ENCODE measurements at regions not wholly inside any gene's neighbourhood (a gene's known extent, or its start where the extent isn't known, plus 50 kb on each side); places are given as distances from the start of the nearest gene placed in this dataset.

DNA sequence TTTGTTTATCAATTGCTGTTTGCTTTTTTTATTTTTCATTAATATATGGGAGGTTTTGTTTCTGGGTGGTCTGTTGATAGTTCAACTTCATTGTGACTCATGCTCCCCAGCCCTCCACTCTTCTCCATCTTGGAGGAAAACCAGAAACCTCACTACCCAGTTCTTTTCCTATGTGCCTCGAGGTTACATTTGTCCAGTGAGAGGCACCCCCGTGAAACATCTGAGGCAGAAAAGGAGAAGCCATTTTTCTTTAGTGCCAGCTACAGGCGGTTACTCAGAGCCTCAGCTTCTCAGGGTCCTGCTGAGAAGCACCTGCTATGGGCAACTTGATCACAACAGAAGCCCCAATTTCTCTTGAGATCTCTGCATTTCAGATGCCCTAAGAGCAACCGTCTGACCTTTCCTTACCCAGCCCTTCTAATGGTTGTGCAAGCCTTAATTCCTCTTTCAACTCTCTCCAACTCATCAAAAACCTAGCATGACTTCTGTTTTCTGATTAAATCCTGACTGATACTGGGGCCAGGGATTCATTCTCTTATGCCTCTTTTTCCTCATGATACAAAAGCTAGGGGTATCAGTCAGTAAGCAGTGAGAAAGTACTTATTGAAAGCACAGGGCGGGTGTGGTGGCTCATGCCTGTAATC is 144.6 kb downstream of the ELOVL4 start (continued):
- TF ChIP-seq TEAD4 (IDR thresholded peaks at IDR 0.05; ENCODE audit: borderline replicate concordance, insufficient read depth): no peak
- TF ChIP-seq SIN3A (IDR thresholded peaks at IDR 0.05; ENCODE audit: borderline replicate concordance, low read depth, low read length): no peak
- TF ChIP-seq FOXJ3 (CRISPR knock-in tag; IDR thresholded peaks at IDR 0.05): no peak
- TF ChIP-seq TAF1 (IDR thresholded peaks at IDR 0.05; ENCODE audit: borderline replicate concordance, low read depth, low read length): no peak
- TF ChIP-seq, protein P1, sequence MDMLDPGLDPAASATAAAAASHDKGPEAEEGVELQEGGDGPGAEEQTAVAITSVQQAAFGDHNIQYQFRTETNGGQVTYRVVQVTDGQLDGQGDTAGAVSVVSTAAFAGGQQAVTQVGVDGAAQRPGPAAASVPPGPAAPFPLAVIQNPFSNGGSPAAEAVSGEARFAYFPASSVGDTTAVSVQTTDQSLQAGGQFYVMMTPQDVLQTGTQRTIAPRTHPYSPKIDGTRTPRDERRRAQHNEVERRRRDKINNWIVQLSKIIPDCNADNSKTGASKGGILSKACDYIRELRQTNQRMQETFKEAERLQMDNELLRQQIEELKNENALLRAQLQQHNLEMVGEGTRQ (IDR thresholded peaks at IDR 0.05; ENCODE audit: borderline replicate concordance, low read depth, low read length): no peak
- no peak for TF ChIP-seq PBX3 (IDR thresholded peaks at IDR 0.05)
- TF ChIP-seq SMC3 (IDR thresholded peaks at IDR 0.05; ENCODE audit: low read depth, low read length): no peak
- TF ChIP-seq NRF1 (IDR thresholded peaks at IDR 0.05; ENCODE audit: low read depth, low read length): no peak
- no peak for TF ChIP-seq MEF2A (IDR thresholded peaks at IDR 0.05; ENCODE audit: borderline replicate concordance, low read depth)
- TF ChIP-seq MXI1 (IDR thresholded peaks at IDR 0.05; ENCODE audit: low read depth, low read length): no peak
- TF ChIP-seq, protein P2, sequence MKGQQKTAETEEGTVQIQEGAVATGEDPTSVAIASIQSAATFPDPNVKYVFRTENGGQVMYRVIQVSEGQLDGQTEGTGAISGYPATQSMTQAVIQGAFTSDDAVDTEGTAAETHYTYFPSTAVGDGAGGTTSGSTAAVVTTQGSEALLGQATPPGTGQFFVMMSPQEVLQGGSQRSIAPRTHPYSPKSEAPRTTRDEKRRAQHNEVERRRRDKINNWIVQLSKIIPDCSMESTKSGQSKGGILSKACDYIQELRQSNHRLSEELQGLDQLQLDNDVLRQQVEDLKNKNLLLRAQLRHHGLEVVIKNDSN (IDR thresholded peaks at IDR 0.05; ENCODE audit: borderline replicate concordance, low read depth): no peak

GRCh38 chr6:79801362-79801761 is 146.0 kb downstream of the ELOVL4 start:
- no peak overlapping the region for H3K27ac ChIP-seq (ENCODE audit: low read depth in 2 of 2, low read length in 1 of 2)
- no peak for DNase-seq
- TF ChIP-seq FOXM1 (IDR thresholded peaks at IDR 0.05; ENCODE audit: low read depth) (no peak), NRF1 (IDR thresholded peaks at IDR 0.05; ENCODE audit: low read depth, low read length) (no peak), EZH2phosphoT487 (IDR thresholded peaks at IDR 0.05; ENCODE audit: borderline replicate concordance, low read depth) (no peak), IRF3 (IDR thresholded peaks at IDR 0.05; ENCODE audit: low read depth, low read length) (no peak), PBX3 (IDR thresholded peaks at IDR 0.05) (no peak), RFX5 (IDR thresholded peaks at IDR 0.05; ENCODE audit: low read length) (no peak)

More at GRCh38 chr6:79801362-79801761, 146.0 kb downstream of the ELOVL4 start:
- Histone ChIP-seq H3K4me1 (ENCODE audit: control insufficient read depth in 1 of 2, insufficient read depth in 2 of 2, low read depth in 1 of 2, low read length in 1 of 2) (peaks cover 0 to 20% of the 10 kb centered on the region in 2 experiments; a peak in 2 of 4 replicates), H3K79me2 (ENCODE audit: insufficient read depth) (no peaks in the 10 kb centered on the region), H3K4me3 (ENCODE audit: low read depth in 2 of 2, low read length in 1 of 2) (no peak overlapping the region), H3K4me2 (no peak overlapping the region), H3K27me3 (ENCODE audit: insufficient read depth) (no peaks in the 10 kb centered on the region), H4K20me1 (ENCODE audit: insufficient read depth) (no peaks in the 10 kb centered on the region), H3F3A (replicated peaks; ENCODE audit: insufficient read depth) (no peaks in the 10 kb centered on the region), H3K9ac (no peak overlapping the region), H2AFZ (ENCODE audit: low read depth) (no peak overlapping the region), H3K9me2 (no peaks in the 10 kb centered on the region), H3K36me3 (replicated peaks in 1 of 2; ENCODE audit: control insufficient read depth in 1 of 2, insufficient read depth in 2 of 2, low read length in 1 of 2) (no peaks in the 10 kb centered on the region), H3K9me3 (no peaks in the 10 kb centered on the region)
- ChIA-PET POLR2A (interaction anchor here (1.4 kb wide), 1 partner anchor 9 kb away, joined by 4 read pairs; no protein-coding TSS in a partner anchor), CTCF (interaction anchor here (0.6 to 5.1 kb wide), 5 partner anchors 13 to 384 kb away, joined by 3 to 22 read pairs (median 3); no protein-coding TSS in a partner anchor)

Data from SK-N-SH (cell line).